ENCODE measurements at regions not wholly inside any gene's neighbourhood (a gene's known extent, or its start where the extent isn't known, plus 50 kb on each side); places are given as distances from the start of the nearest gene placed in this dataset.

DNA sequence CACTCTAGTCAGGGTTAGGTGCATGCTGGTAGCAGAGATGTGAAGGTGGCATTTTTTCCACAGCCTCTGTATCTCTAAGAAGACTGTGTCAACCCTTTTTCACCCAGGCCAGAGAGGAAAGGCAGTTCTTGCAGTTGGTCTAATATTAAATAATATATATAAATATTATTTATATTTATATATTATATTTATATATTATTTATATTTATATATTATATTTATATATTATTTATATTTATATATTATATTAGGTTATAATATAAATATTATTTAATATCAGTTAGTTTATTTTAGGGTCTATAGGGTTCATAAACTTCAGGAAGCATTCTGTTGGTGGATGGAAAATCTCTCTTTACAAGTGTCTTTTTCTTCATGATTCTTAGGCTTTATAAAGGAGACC is 218.6 kb upstream of the DMRTA1 start:
- TF ChIP-seq POLR2AphosphoS5 (IDR thresholded peaks at IDR 0.05; ENCODE audit: low read depth, low read length) (no peak), SIN3A (IDR thresholded peaks at IDR 0.05; ENCODE audit: borderline replicate concordance, insufficient read depth, low read length) (no peak)

Data from PFSK-1 (cell line).